ENCODE measurements at regions not wholly inside any gene's neighbourhood (a gene's known extent, or its start where the extent isn't known, plus 50 kb on each side); places are given as distances from the start of the nearest gene placed in this dataset.

GRCh38 chr1:209172286-209172685 lies 411.2 kb upstream of the CAMK1G start:
- TF ChIP-seq CTCF (IDR thresholded peaks at IDR 0.05) = no peak
- TF ChIP-seq ZFX (IDR thresholded peaks at IDR 0.05; ENCODE audit: borderline replicate concordance) = no peak
